Osteocyte (in vitro differentiated cells): ENCODE measurements at regions not wholly inside any gene's neighbourhood (a gene's known extent, or its start where the extent isn't known, plus 50 kb on each side); places are given as distances from the start of the nearest gene placed in this dataset.

Experiments used
- DNase-seq: peaks from one replicate; pipeline ENCODE4 v3.0.0; 2021; ENCODE audit warnings: mixed read lengths; ENCODE audit not compliant: unreplicated experiment; ENCODE audit errors: extremely low spot score
- H3K27ac Mint-ChIP-seq: one replicate; pipeline ENCODE4 v1.8.0; 2021; ENCODE audit warnings: mild to moderate bottlenecking, mixed read lengths; ENCODE audit not compliant: unreplicated experiment
- H3K27me3 Mint-ChIP-seq: one replicate; pipeline ENCODE4 v1.8.0; 2021; ENCODE audit warnings: mixed read lengths; ENCODE audit not compliant: unreplicated experiment
- H3K36me3 Mint-ChIP-seq: one replicate; pipeline ENCODE4 v1.8.0; 2021; ENCODE audit warnings: mixed read lengths; ENCODE audit not compliant: unreplicated experiment
- H3K4me1 Mint-ChIP-seq: one replicate; pipeline ENCODE4 v1.8.0; 2021; ENCODE audit warnings: mixed read lengths; ENCODE audit not compliant: unreplicated experiment
- H3K4me3 Mint-ChIP-seq: one replicate; pipeline ENCODE4 v1.8.0; 2021; ENCODE audit warnings: mild to moderate bottlenecking, moderate library complexity, mixed read lengths; ENCODE audit not compliant: unreplicated experiment
- H3K9me3 Mint-ChIP-seq: one replicate; pipeline ENCODE4 v1.8.0; 2021; ENCODE audit warnings: mixed read lengths; ENCODE audit not compliant: unreplicated experiment
- CTCF ChIP-seq: fragments of 200-600 bp; sonication (generic); IDR thresholded peaks from 2 replicates; pipeline ENCODE4 v1.5.0; 2021; ENCODE audit warnings: antibody characterized with exemption, mild to moderate bottlenecking, moderate library complexity

- DNase-seq: no peak
- no peaks in the 10 kb centered on the region for H3K27me3 Mint-ChIP-seq
- no peaks in the 10 kb centered on the region for H3K9me3 Mint-ChIP-seq
- H3K36me3 Mint-ChIP-seq: no peaks in the 10 kb centered on the region
- no peak overlapping the region for H3K4me3 Mint-ChIP-seq
- no peaks in the 10 kb centered on the region for H3K4me1 Mint-ChIP-seq
- no peak overlapping the region for H3K27ac Mint-ChIP-seq
- TF ChIP-seq CTCF: no peak
Measured at GRCh38 chr3:118480101-118480860, 554.4 kb downstream of the IGSF11 start.

GRCh38 chr3:118485693-118486092 lies 549.0 kb downstream of the IGSF11 start:
- no peak overlapping the region for H3K27ac Mint-ChIP-seq
- no peak overlapping the region for H3K4me3 Mint-ChIP-seq
- peaks cover 17% of the 10 kb centered on the region for H3K4me1 Mint-ChIP-seq
- H3K27me3 Mint-ChIP-seq: no peaks in the 10 kb centered on the region
- no peak for DNase-seq
- no peaks in the 10 kb centered on the region for H3K9me3 Mint-ChIP-seq
- H3K36me3 Mint-ChIP-seq: no peaks in the 10 kb centered on the region
- no peak for TF ChIP-seq CTCF

GRCh38 chr3:118487734-118488133 lies 546.9 kb downstream of the IGSF11 start:
- Mint-ChIP-seq H3K4me3 (no peak overlapping the region), H3K9me3 (no peaks in the 10 kb centered on the region), H3K36me3 (no peaks in the 10 kb centered on the region), H3K27me3 (no peaks in the 10 kb centered on the region), H3K4me1 (peaks cover 19% of the 10 kb centered on the region), H3K27ac (no peak overlapping the region)
- DNase-seq: no peak
- no peak for TF ChIP-seq CTCF

- Mint-ChIP-seq H3K4me3 (no peak overlapping the region), H3K27ac (no peak overlapping the region), H3K9me3 (no peaks in the 10 kb centered on the region), H3K36me3 (no peaks in the 10 kb centered on the region), H3K27me3 (no peaks in the 10 kb centered on the region), H3K4me1 (peaks cover 19% of the 10 kb centered on the region)
- TF ChIP-seq CTCF: no peak
- no peak for DNase-seq
Measured at GRCh38 chr3:118488732-118489131, 545.9 kb downstream of the IGSF11 start.

- no peak overlapping the region for H3K4me3 Mint-ChIP-seq
- peaks cover 6% of the 10 kb centered on the region for H3K4me1 Mint-ChIP-seq
- H3K27me3 Mint-ChIP-seq: no peaks in the 10 kb centered on the region
- no peak for TF ChIP-seq CTCF
- H3K36me3 Mint-ChIP-seq: no peaks in the 10 kb centered on the region
- H3K9me3 Mint-ChIP-seq: no peaks in the 10 kb centered on the region
- H3K27ac Mint-ChIP-seq: no peak overlapping the region
- DNase-seq: no peak
Measured at GRCh38 chr3:118495206-118495605, 539.4 kb downstream of the IGSF11 start.
